SU-DHL-6 (cell line): ENCODE measurements at regions not wholly inside any gene's neighbourhood (a gene's known extent, or its start where the extent isn't known, plus 50 kb on each side); places are given as distances from the start of the nearest gene placed in this dataset.

Source experiments
- EZH2phosphoT487 ChIP-seq: fragments of 200-600 bp; sonication (generic), shearing (Covaris generic); conservative IDR thresholded peaks from 2 replicates; pipeline ENCODE4 v1.6.1; 2018; ENCODE audit warnings: mild to moderate bottlenecking, antibody characterized with exemption, low read length, moderate library complexity, mixed read lengths
- TF ChIP-seq, protein P1 (sequence below): fragments of 200-600 bp; sonication (generic); IDR thresholded peaks from one replicate; pipeline ENCODE4 v1.5.1; 2017; ENCODE audit warnings: antibody characterized with exemption, mild to moderate bottlenecking, low read length, moderate library complexity; ENCODE audit not compliant: insufficient read depth, poor library complexity, severe bottlenecking

DNA sequence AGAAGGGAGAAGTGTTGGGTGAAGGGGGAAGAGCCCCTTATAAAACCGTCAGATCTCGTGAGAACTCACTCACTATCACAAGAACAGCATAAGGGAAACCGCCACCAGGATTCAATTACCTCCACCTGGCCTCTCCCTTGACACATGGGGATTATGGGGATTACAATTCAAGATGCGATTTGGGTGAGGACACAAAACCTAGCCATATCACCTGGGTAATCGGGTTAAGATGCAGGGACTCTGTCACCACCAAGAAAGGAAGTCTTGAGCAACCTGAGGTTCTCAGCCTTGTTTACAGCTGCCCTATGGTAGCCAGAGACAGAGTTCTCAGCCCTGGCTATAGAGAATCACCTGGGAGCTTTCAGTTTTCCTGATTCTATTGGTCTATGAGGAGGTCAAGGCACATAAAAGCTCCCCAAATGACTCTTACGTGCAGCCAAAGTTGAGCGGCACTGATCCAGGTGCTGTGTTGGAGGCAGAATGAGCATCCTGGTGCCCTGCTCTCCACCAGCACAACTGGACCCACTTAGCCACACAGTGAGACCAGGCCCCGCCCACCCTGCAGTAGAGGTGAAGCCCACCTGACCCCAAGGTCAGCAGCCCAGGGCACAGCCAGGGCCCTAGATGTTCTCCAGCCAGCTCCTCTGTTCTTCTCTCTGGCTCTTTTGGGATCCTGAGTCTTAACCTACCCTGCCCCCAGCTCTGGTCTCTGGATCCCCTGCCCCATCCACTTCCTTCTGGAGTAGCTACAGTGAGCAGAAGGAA is 138.5 kb upstream of the CDH5 start:
- TF ChIP-seq, protein P1, sequence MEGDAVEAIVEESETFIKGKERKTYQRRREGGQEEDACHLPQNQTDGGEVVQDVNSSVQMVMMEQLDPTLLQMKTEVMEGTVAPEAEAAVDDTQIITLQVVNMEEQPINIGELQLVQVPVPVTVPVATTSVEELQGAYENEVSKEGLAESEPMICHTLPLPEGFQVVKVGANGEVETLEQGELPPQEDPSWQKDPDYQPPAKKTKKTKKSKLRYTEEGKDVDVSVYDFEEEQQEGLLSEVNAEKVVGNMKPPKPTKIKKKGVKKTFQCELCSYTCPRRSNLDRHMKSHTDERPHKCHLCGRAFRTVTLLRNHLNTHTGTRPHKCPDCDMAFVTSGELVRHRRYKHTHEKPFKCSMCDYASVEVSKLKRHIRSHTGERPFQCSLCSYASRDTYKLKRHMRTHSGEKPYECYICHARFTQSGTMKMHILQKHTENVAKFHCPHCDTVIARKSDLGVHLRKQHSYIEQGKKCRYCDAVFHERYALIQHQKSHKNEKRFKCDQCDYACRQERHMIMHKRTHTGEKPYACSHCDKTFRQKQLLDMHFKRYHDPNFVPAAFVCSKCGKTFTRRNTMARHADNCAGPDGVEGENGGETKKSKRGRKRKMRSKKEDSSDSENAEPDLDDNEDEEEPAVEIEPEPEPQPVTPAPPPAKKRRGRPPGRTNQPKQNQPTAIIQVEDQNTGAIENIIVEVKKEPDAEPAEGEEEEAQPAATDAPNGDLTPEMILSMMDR = no peak
- no peak for TF ChIP-seq EZH2phosphoT487
